BJ (cell line): ENCODE measurements at regions not wholly inside any gene's neighbourhood (a gene's known extent, or its start where the extent isn't known, plus 50 kb on each side); places are given as distances from the start of the nearest gene placed in this dataset.

ENCODE experiments used
- CTCF ChIA-PET: fragments of 350-600 bp; formaldehyde crosslinking; extraction: SDS; loops from one replicate; lab custom pipeline; 2021; ENCODE audit warnings: antibody characterized with exemption, inconsistent platforms; lab: Yijun Ruan, JAX
- POLR2A ChIA-PET: fragments of 300-600 bp; sonication (Branson Sonifier 250); formaldehyde crosslinking; extraction: SDS; loops from one replicate; lab custom pipeline; 2021; ENCODE audit warnings: antibody characterized with exemption; lab: Charles Lee
- DNase-seq: peaks from one replicate; pipeline ENCODE4 v3.0.0-alpha.2; 2011; ENCODE audit warnings: low read depth
- H3K27me3 ChIP-seq: 2 replicates; pipeline ENCODE4 v1.6.0; 2011; ENCODE audit warnings: low read length; ENCODE audit not compliant: control insufficient read depth, insufficient read depth
- H3K36me3 ChIP-seq: 2 replicates; pipeline ENCODE4 v1.5.1; 2011; ENCODE audit warnings: low read length; ENCODE audit not compliant: control insufficient read depth, insufficient read depth
- H3K4me3 ChIP-seq: 2 replicates; pipeline ENCODE4 v1.5.1; 2011; ENCODE audit warnings: low read depth, mild to moderate bottlenecking, control low read depth, low read length
- CTCF ChIP-seq: IDR thresholded peaks from 2 replicates; pipeline ENCODE4 v1.5.1; 2011; ENCODE audit warnings: low read depth, mild to moderate bottlenecking, control low read depth, inconsistent platforms, low read length, moderate library complexity; ENCODE audit not compliant: insufficient read depth

GRCh38 chr6:14197118-14197517 lies 79.5 kb downstream of the CD83 start:
- DNase-seq: no peak
- ChIA-PET CTCF (no interaction called here), POLR2A (no interaction called here)
- H3K36me3 ChIP-seq: no peaks in the 10 kb centered on the region
- H3K4me3 ChIP-seq: no peak overlapping the region
- TF ChIP-seq CTCF: no peak
- peaks cover 1% of the 10 kb centered on the region; the same call in 1 of the 2 replicates for H3K27me3 ChIP-seq

GRCh38 chr6:14200047-14200446 lies 82.5 kb downstream of the CD83 start:
- no peaks in the 10 kb centered on the region for H3K36me3 ChIP-seq
- ChIA-PET POLR2A (no interaction called here), CTCF (no interaction called here)
- TF ChIP-seq CTCF: no peak
- H3K4me3 ChIP-seq: no peak overlapping the region
- no peaks in the 10 kb centered on the region for H3K27me3 ChIP-seq
- no peak for DNase-seq

- CTCF ChIA-PET: no interaction called here
- no peak for DNase-seq
- POLR2A ChIA-PET: no interaction called here
- Histone ChIP-seq H3K27me3 (no peaks in the 10 kb centered on the region), H3K4me3 (no peak overlapping the region), H3K36me3 (no peaks in the 10 kb centered on the region)
- TF ChIP-seq CTCF: no peak
These were observed 85.4 kb downstream of the CD83 start for GRCh38 chr6:14202947-14203346.

GRCh38 chr6:14206391-14206790 lies 88.8 kb downstream of the CD83 start:
- H3K27me3 ChIP-seq: no peaks in the 10 kb centered on the region
- ChIA-PET POLR2A (no interaction called here), CTCF (interaction anchor here (0.6 to 1.2 kb wide), 3 partner anchors 12 to 1215 kb away, joined by 3 read pairs; no protein-coding TSS in a partner anchor)
- no peaks in the 10 kb centered on the region for H3K36me3 ChIP-seq
- DNase-seq: no peak
- TF ChIP-seq CTCF: no peak
- H3K4me3 ChIP-seq: no peak overlapping the region

GRCh38 chr6:14207448-14207847 lies 89.9 kb downstream of the CD83 start:
- Histone ChIP-seq H3K27me3 (no peaks in the 10 kb centered on the region), H3K4me3 (no peak overlapping the region), H3K36me3 (no peaks in the 10 kb centered on the region)
- POLR2A ChIA-PET: no interaction called here
- DNase-seq: no peak
- TF ChIP-seq CTCF: no peak
- CTCF ChIA-PET: no interaction called here
